Pons (tissue), 1 donor: ENCODE measurements at regions not wholly inside any gene's neighbourhood (a gene's known extent, or its start where the extent isn't known, plus 50 kb on each side); places are given as distances from the start of the nearest gene placed in this dataset.
A peak's percentile ranks its signal among the peaks of the same experiment; 100 is the strongest.

ENCODE experiments used
- DNase-seq: peaks from one replicate; pipeline ENCODE4 v3.0.0-alpha.2; 2016; ENCODE audit warnings: low spot score

- DNase-seq: no peak
Observed at GRCh38 chr9:10999646-11000045, 386.8 kb upstream of the PTPRD start.

GRCh38 chr9:11001546-11001945 is 388.7 kb upstream of the PTPRD start:
- DNase-seq: no peak

- DNase-seq: no peak
Observed at GRCh38 chr9:11002705-11003104, 389.9 kb upstream of the PTPRD start.

GRCh38 chr9:11003836-11004235 is 391.0 kb upstream of the PTPRD start:
- DNase-seq: no peak

GRCh38 chr9:11011696-11012095 is 398.9 kb upstream of the PTPRD start:
- DNase-seq: no peak

- DNase-seq: no peak
Observed at GRCh38 chr9:11016081-11016480, 403.3 kb upstream of the PTPRD start.

- no peak for DNase-seq
Observed at GRCh38 chr9:11023201-11023600, 410.4 kb upstream of the PTPRD start.

GRCh38 chr9:11025775-11026174 is 413.0 kb upstream of the PTPRD start:
- DNase-seq: no peak

- DNase-seq: no peak
Observed at GRCh38 chr9:11038366-11038765, 425.6 kb upstream of the PTPRD start.

- DNase-seq: no peak
Observed at GRCh38 chr9:11039006-11039405, 426.2 kb upstream of the PTPRD start.

GRCh38 chr9:11045589-11045988 is 432.8 kb upstream of the PTPRD start:
- no peak for DNase-seq

GRCh38 chr9:11063263-11063662 is 450.5 kb upstream of the PTPRD start:
- DNase-seq: no peak

- no peak for DNase-seq
Observed at GRCh38 chr9:11064909-11065308, 452.1 kb upstream of the PTPRD start.

- no peak for DNase-seq
Observed at GRCh38 chr9:11072176-11072575, 459.4 kb upstream of the PTPRD start.

- DNase-seq: no peak
Observed at GRCh38 chr9:11086561-11086960, 473.8 kb upstream of the PTPRD start.

GRCh38 chr9:11088821-11089374 is 476.1 kb upstream of the PTPRD start:
- DNase-seq: no peak

- DNase-seq: no peak
Observed at GRCh38 chr9:11092974-11093373, 480.2 kb upstream of the PTPRD start.

- DNase-seq: no peak
Observed at GRCh38 chr9:11097020-11097419, 484.2 kb upstream of the PTPRD start.

- no peak for DNase-seq
Observed at GRCh38 chr9:11103525-11103924, 490.7 kb upstream of the PTPRD start.

GRCh38 chr9:11107196-11107595 is 494.4 kb upstream of the PTPRD start:
- no peak for DNase-seq

GRCh38 chr9:11128156-11128555 is 515.4 kb upstream of the PTPRD start:
- DNase-seq: no peak

- no peak for DNase-seq
Observed at GRCh38 chr9:11135851-11136250, 523.0 kb upstream of the PTPRD start.

- DNase-seq: peak; percentile 3
Observed at GRCh38 chr9:11141357-11141756, 528.6 kb upstream of the PTPRD start.

GRCh38 chr9:11142965-11143738 is 530.4 kb upstream of the PTPRD start:
- DNase-seq: no peak
